K562 (cell line): ENCODE measurements at regions not wholly inside any gene's neighbourhood (a gene's known extent, or its start where the extent isn't known, plus 50 kb on each side); places are given as distances from the start of the nearest gene placed in this dataset.
A peak's percentile ranks its signal among the peaks of the same experiment; 100 is the strongest.

ENCODE experiments used
- ATAC-seq: fragments of 200-7000 bp; cut with Tn5 transposase; 3 replicates; pipeline ENCODE4 v1.9.1; 2020; ENCODE audit warnings: moderate library complexity
- BruUV-seq: library from RNA; stranded (reverse); fragments of 400-500 nt; replicated peaks from 2 replicates; lab custom pipeline; 2021; lab: Mats Ljungman, UMichigan
- CTCF ChIA-PET: fragments of 300-600 bp; formaldehyde crosslinking; extraction: SDS; loops from one replicate; lab custom pipeline; 2021; ENCODE audit warnings: low intra/inter-chr PET ratio; lab: Yijun Ruan, JAX
- POLR2A ChIA-PET: fragments of 300-600, 350-650 bp; sonication (Branson Sonifier 250); formaldehyde crosslinking; extraction: SDS; loops from one replicate; lab custom pipeline; 2021; ENCODE audit warnings: antibody characterized with exemption, inconsistent platforms; lab: Yijun Ruan, JAX
- DNase-seq, 4 experiments: peaks; one replicate each; pipeline versions ENCODE4 v3.0.0 to v3.0.0-alpha.2; 2011 to 2018; ENCODE audit warnings: low spot score in 3 of 4, mixed read lengths in 3 of 4; ENCODE audit errors: extremely low read depth in 1 of 4
- FAIRE-seq: peaks from 2 replicates; lab custom pipeline; 2011; peaks lifted over from hg19 to GRCh38; lab: Jason Lieb, UNC
- H2AFZ ChIP-seq: 2 replicates; pipeline ENCODE4 v1.6.0; 2011; ENCODE audit warnings: low read depth, low read length, control low read depth, inconsistent platforms
- H3K27ac ChIP-seq: fragments of 200-600 bp; 3 replicates; pipeline ENCODE4 v1.8.0; 2011; ENCODE audit warnings: low read depth, mild to moderate bottlenecking, control low read depth, inconsistent platforms, low read length, moderate library complexity, mixed read lengths; ENCODE audit errors: extremely low read depth
- H3K27me3 ChIP-seq, 2 experiments: fragments of 300-600 bp in 1 of 2; 2 replicates in 1 of 2; 3 replicates in 1 of 2; pipeline versions ENCODE4 v1.6.0 to v1.8.0; 2011; ENCODE audit warnings: inconsistent platforms in 2 of 2, low read length in 2 of 2, mild to moderate bottlenecking in 1 of 2, mixed read lengths in 1 of 2, moderate library complexity in 1 of 2; ENCODE audit not compliant: control insufficient read depth in 2 of 2, insufficient read depth in 2 of 2
- H3K36me3 ChIP-seq: fragments of 300-600 bp; 3 replicates; pipeline ENCODE4 v1.8.0; 2011; ENCODE audit warnings: mild to moderate bottlenecking, low read length, inconsistent platforms; ENCODE audit not compliant: control insufficient read depth, insufficient read depth
- H3K4me1 ChIP-seq, 2 experiments: fragments of 200-600 bp in 1 of 2; replicated peaks in 1 of 2; 2 replicates in 1 of 2; 3 replicates in 1 of 2; pipeline versions ENCODE4 v1.5.1 to v1.8.0; 2011; ENCODE audit warnings: inconsistent platforms in 2 of 2, low read length in 2 of 2, mild to moderate bottlenecking in 1 of 2, mixed read lengths in 1 of 2, moderate library complexity in 1 of 2; ENCODE audit not compliant: control insufficient read depth in 2 of 2, insufficient read depth in 2 of 2
- H3K4me2 ChIP-seq: 2 replicates; pipeline ENCODE4 v1.6.1; 2011; ENCODE audit warnings: low read length, control low read depth, inconsistent platforms, mixed read lengths; ENCODE audit not compliant: insufficient read depth
- H3K4me3 ChIP-seq: fragments of 200-600 bp; sonication (generic), shearing (Covaris generic); 2 replicates; pipeline ENCODE4 v1.5.1; 2016; ENCODE audit warnings: control low read depth, inconsistent platforms
- H3K79me2 ChIP-seq: fragments of 200-600 bp; 3 replicates; pipeline ENCODE4 v1.8.0; 2011; ENCODE audit warnings: low read length, inconsistent platforms; ENCODE audit not compliant: control insufficient read depth, insufficient read depth
- H3K9ac ChIP-seq, 2 experiments: 2 replicates each; pipeline versions ENCODE4 v1.6.0 to v1.6.1; 2011; ENCODE audit warnings: low read depth in 2 of 2, low read length in 2 of 2, control low read depth in 1 of 2, inconsistent platforms in 1 of 2, mild to moderate bottlenecking in 1 of 2, mixed read lengths in 1 of 2; ENCODE audit not compliant: insufficient read depth in 1 of 2
- H3K9me1 ChIP-seq: one replicate; pipeline ENCODE4 v1.6.0; 2011; ENCODE audit warnings: inconsistent platforms, mild to moderate bottlenecking, low read length, moderate library complexity; ENCODE audit not compliant: control insufficient read depth, insufficient read depth
- H3K9me3 ChIP-seq: replicated peaks from 2 replicates; pipeline ENCODE4 v1.5.1; 2011; ENCODE audit warnings: low read depth, low read length, inconsistent platforms; ENCODE audit not compliant: control insufficient read depth, insufficient read depth
- H4K20me1 ChIP-seq: replicated peaks from 2 replicates; pipeline ENCODE4 v1.6.1; 2011; ENCODE audit warnings: low read length, inconsistent platforms, mixed read lengths; ENCODE audit not compliant: control insufficient read depth, insufficient read depth
- ATF7 ChIP-seq: fragments of 450-650 bp; IDR thresholded peaks from 2 replicates; pipeline ENCODE4 v1.7.1; 2014; ENCODE audit warnings: mild to moderate bottlenecking, moderate library complexity
- CCAR2 ChIP-seq: fragments of 200-400 bp; formaldehyde crosslinking; IDR thresholded peaks from 2 replicates; pipeline ENCODE4 v1.6.1; 2017; ENCODE audit warnings: mild to moderate bottlenecking, low read depth, low read length
- POLR2AphosphoS5 ChIP-seq: IDR thresholded peaks from 2 replicates; pipeline ENCODE4 v1.6.1; 2011; ENCODE audit warnings: mild to moderate bottlenecking, low read depth, low read length, moderate library complexity; ENCODE audit not compliant: control insufficient read depth, insufficient read depth
- RFX1 ChIP-seq: fragments of 450-650 bp; IDR thresholded peaks from 2 replicates; pipeline ENCODE4 v1.6.1; 2016; ENCODE audit warnings: mild to moderate bottlenecking, moderate library complexity
- SIN3B ChIP-seq: fragments of 450-650 bp; IDR thresholded peaks from 2 replicates; pipeline ENCODE4 v1.6.1; 2017; ENCODE audit warnings: low read depth, mild to moderate bottlenecking, moderate library complexity
- SNAPC5 ChIP-seq: fragments of 250-450 bp; sonication (Bioruptor Pico); IDR thresholded peaks from 2 replicates; pipeline ENCODE4 v1.8.0; 2021; ENCODE audit warnings: moderate library complexity, mild to moderate bottlenecking, inconsistent platforms
- ZNF24 ChIP-seq: fragments of 450-650 bp; IDR thresholded peaks from 2 replicates; pipeline ENCODE4 v1.6.1; 2016
- ZNF347 ChIP-seq: fragments of 450-650 bp; formaldehyde crosslinking; IDR thresholded peaks from 2 replicates; pipeline ENCODE4 v1.4.0; 2020; ENCODE audit warnings: low read depth, mild to moderate bottlenecking, moderate library complexity
- WGBS: fragments of 100-300 bp; shearing (Covaris generic); methylation state at CpG from one replicate; pipeline ENCODE4 v1.1.6; 2016; ENCODE audit warnings: low coverage, mixed read lengths; ENCODE audit not compliant: insufficient coverage; ENCODE audit errors: missing lambda C conversion rate; 5-methylcytosine and 5-hydroxymethylcytosine counted together
- in situ Hi-C: fragments of 300-500 bp; cut with MboI; formaldehyde crosslinking; loops from 4 replicates; pipeline ENCODE4 v1.15.0; 2018; ENCODE audit warnings: inconsistent platforms, mixed read lengths
- intact Hi-C: fragments of 100-400 bp; cut with micrococcal nuclease; formaldehyde crosslinking; loops from 2 replicates; pipeline ENCODE4 v1.14.2; 2022

GRCh38 chr4:17317526-17317925 is 194.4 kb downstream of the QDPR start:
- no peaks in the 10 kb centered on the region for H3K79me2 ChIP-seq
- 0% methylated on average over 5 of the region's 5 CpGs for WGBS
- no peak overlapping the region for H2AFZ ChIP-seq
- no peak overlapping the region for H3K4me3 ChIP-seq
- no peak overlapping the region for H3K4me2 ChIP-seq
- no peaks in the 10 kb centered on the region for H3K9me3 ChIP-seq
- POLR2A ChIA-PET, result no interaction called here
- no peak overlapping the region for H3K27ac ChIP-seq
- CTCF ChIA-PET, result no interaction called here
- no peak overlapping the region for H3K9ac ChIP-seq
- no peaks in the 10 kb centered on the region for H3K36me3 ChIP-seq
- intact Hi-C loops (no loop called here), in situ Hi-C loops (no loop called here)
- no peaks in the 10 kb centered on the region for H4K20me1 ChIP-seq
- FAIRE-seq (no peak), DNase-seq (no peak), ATAC-seq (no peak)
- no peaks in the 10 kb centered on the region for H3K9me1 ChIP-seq
- no peaks in the 10 kb centered on the region for H3K27me3 ChIP-seq
- BruUV-seq, result no TSS peak
- H3K4me1 ChIP-seq, result no peaks in the 10 kb centered on the region
- TF ChIP-seq RFX1 (peak; percentile 26), SNAPC5 (no peak)

- Histone ChIP-seq H4K20me1 (no peaks in the 10 kb centered on the region), H3K4me3 (no peak overlapping the region), H3K9ac (no peak overlapping the region), H3K9me1 (no peaks in the 10 kb centered on the region), H3K9me3 (no peaks in the 10 kb centered on the region), H3K36me3 (no peaks in the 10 kb centered on the region), H3K4me2 (no peak overlapping the region), H3K27ac (no peak overlapping the region), H3K4me1 (no peaks in the 10 kb centered on the region), H3K27me3 (no peaks in the 10 kb centered on the region), H2AFZ (no peak overlapping the region), H3K79me2 (no peaks in the 10 kb centered on the region)
- in situ Hi-C loops (no loop called here), intact Hi-C loops (no loop called here)
- 0% methylated on average over 1 of the region's 1 CpG for WGBS
- ATAC-seq, result no peak
- BruUV-seq, result no TSS peak
- CTCF ChIA-PET, result no interaction called here
- no peak for DNase-seq
- FAIRE-seq, result no peak
- TF ChIP-seq ATF7 (no peak), ZNF24 (no peak), SIN3B (no peak), POLR2AphosphoS5 (no peak), CCAR2 (no peak), ZNF347 (CRISPR knock-in tag) (no peak)
- POLR2A ChIA-PET, result interaction anchor here (0.6 to 0.7 kb wide), 2 partner anchors 621 to 1394 kb away, joined by 3 read pairs; no protein-coding TSS in a partner anchor
Measured at GRCh38 chr4:17316566-17316965, 195.3 kb downstream of the QDPR start.
